RPMI8226 (cell line): ENCODE measurements at regions not wholly inside any gene's neighbourhood (a gene's known extent, or its start where the extent isn't known, plus 50 kb on each side); places are given as distances from the start of the nearest gene placed in this dataset.
A peak's percentile ranks its signal among the peaks of the same experiment; 100 is the strongest.

Experiments
- DNase-seq: peaks from one replicate; pipeline ENCODE4 v3.0.0-alpha.2; 2015

DNA sequence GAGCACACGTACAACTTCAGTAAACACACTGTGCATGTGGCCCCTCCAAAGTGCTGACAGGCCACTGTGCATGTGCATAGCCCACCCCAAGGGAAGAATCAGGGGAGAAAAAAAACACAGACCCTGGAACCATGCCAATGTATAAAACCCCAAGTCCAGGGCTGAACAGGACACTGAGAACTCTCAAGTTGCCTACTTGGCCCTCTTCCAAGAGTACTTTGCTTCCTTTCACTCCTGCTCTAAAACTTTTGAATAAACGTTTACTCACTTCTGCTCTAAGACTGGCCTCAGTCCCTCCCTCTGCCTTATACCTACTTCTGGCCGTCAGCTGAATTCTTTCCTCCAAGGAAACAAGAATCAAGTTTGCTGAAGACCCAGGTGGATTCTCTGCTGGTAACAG is 77.7 kb upstream of the NFIB start:
- no peak for DNase-seq

DNA sequence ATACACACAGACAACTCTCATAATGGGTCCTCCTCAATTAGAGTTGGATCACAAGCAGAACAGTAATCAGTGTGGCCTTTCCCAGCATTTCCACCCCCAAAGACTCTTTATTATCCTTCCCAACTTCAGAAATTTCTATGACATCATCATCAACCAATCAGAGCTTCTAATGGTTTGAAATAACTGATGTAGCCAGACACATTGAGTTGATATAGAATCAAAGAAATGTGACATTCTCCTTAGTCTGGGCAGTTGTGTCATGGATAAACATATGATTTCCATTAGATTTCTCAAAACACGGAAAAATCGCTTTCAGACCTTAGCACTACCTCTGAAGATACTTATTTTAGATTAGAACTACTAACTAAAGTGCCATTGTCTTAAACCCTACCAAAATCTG is 75.7 kb upstream of the NFIB start:
- no peak for DNase-seq

DNA sequence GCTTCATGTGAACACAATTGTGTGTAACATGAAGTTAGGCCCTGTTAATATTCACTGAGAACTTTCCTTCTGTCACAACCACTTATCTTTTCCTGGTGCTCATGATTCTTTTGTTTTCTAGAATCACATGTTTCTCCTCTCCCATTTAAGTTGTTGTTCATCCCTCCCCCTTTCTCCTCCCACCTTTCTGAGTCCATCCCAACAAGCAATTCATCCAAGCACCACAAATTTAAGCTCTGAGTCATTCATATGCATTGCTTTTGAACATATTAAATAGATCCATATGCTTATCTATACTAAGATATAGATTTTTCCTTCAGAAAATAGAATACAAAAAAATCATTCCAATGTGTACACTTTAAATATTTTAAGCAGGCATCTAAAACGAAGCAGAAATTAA is 75.2 kb upstream of the NFIB start:
- no peak for DNase-seq

DNA sequence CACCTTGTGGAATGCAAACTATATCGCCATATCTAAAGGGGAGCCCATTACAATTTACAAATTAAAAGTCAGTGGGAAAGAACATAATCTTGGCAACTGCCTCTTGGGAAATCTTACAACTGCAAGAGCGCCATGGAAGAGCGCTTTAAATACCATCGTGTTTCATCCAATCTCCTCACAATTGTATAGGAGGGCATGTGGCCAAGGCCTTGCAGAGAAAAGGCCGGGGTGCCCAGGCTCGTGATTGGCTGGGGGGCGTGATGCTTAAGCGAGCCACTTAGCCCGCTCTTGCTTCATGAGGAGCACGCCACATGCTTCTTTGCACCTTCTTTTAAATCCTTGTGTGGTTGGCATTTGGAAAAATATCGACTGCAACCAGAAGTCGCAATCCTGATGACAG is 69.8 kb upstream of the NFIB start:
- no peak for DNase-seq

DNA sequence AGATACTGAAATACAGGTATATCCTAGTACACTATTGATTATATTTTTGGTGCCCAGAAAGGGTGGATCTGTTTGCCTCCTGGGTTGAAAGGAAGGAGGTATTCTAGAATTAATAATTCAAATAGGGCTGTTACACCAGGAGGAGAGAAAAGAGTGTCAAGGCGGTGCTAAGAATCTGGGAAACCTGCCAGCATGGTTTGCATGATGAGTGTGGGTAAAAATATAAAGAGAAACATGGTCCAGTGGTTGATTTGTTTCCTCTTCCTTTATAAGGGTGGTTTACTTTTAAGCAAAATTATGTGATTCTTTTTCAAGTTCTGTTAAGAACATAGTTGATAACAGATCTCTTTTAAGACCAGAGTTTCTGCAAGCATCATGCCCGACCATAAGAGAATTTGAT is 69.4 kb upstream of the NFIB start:
- peak; percentile 23 for DNase-seq

DNA sequence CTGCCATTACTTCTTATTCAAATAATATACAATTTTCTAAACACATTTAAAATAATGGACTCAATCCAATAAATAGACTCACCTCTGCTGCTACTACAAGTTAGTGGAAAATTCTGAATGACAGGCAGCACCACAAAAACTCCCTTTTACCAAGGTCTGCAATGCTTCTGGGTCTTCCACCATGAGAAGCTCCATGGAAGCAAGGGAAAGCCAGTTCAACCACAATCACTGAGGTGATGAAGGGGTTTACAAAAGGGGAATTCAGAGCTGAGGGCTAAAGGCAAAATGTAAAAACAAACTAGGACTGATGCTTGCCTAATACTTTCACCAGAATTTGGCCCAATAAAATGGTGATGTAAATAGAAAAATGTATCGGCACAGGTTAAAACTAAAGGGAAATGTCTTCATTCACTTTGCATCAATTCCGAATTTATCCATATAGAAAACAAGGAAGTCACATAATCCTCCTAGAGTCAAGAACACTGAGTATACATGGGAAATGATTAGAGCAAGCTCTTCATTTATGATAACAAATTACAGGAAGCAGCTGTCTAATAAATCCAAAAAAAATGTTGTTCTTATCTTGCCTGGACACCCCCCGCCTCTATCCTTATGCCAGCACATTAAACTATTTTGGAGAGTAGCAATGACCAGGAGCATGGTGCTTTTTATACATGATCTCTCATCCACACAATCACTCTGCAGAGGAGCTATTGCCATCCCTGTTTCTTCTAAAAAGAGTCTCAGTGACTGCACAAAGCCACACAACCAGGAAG is 66.3 kb upstream of the NFIB start:
- DNase-seq, result no peak

DNA sequence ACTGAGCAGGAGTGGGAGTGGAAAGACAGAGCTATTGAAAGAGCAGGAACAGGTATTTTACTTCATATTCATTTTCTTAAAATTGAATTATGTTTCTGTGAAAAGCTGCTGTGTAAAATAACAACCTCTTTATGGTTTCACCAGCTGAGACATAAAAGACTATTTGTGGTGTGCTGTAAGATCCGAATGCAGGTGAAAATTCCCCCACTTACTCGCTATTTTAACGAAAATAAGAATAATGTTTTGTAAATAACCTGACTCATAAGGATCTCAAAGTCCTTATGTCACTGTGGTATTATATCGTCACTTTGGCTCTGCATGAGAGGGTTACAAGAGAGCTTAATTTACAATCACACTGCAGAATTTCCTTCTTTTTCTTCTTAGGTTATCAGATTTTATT is 65.3 kb upstream of the NFIB start:
- DNase-seq, result no peak

DNA sequence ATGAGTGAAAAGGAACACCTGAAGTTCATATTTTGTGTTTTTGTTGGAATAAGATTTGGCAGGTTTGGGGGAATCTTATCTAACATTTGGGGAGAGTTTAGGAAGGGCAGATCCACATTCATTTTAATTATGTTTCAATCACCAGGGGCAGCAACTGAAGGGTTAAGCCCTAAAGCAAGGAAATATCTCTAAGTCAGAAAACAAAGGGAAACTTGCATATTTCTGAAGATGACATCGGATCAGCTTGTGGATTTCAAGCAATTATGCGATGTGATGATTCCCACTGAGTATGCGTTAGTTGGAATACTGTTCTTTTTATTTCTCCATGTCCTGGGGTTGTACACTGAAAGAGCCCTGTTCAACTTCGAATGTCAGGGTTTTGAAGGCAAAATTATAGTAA is 59.8 kb upstream of the NFIB start:
- DNase-seq, result no peak

GRCh38 chr9:14373336-14373666 is 59.4 kb upstream of the NFIB start:
- no peak for DNase-seq

- no peak for DNase-seq
Observed at GRCh38 chr9:14372437-14373335, 58.7 kb upstream of the NFIB start.

- DNase-seq, result no peak
Observed at GRCh38 chr9:14369011-14369410, 55.1 kb upstream of the NFIB start.

DNA sequence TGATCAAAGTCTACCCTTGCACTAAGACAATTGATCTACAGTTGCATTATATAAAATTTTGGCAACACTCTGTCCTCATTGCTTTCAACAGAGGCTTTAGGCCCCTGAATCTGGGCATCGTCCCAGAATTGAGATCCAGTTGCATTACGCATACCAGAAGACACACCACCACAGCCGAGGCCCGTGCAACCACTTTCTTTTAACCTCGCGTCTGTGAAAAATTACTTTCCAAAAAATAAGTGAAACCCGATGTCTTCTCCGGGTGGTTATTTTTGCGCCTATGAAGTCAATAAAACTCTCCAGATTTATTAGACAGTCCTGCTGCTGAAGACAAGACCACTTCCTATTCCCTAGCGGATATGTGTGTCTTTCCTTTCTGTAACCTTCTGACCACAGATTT is 52.1 kb upstream of the NFIB start:
- no peak for DNase-seq

DNA sequence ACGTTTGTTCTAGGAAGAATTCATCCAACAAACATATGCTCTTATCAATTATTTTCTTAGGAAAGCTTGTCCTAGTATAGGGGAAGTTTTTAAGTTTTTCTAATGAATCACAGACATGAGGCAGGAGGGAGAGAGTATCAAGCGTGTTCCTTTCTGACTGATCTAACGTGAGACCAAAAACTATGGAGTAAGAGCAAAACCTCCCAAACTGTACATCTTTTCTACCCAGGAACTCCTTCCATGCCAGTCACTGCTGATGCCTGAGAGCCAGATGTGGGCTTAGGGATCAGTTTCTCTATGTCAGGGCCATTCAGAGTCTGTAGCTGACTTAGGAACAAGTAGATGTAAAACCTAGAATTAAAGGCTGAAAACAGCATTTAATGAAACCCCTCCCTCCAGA is 51.7 kb upstream of the NFIB start:
- no peak for DNase-seq
